NCI-H1417 treated with DMSO at 0.1 percent for 48 hours (cell line): ENCODE measurements at regions not wholly inside any gene's neighbourhood (a gene's known extent, or its start where the extent isn't known, plus 50 kb on each side); places are given as distances from the start of the nearest gene placed in this dataset.

Source experiments
- DNase-seq: peaks from one replicate; lab custom pipeline; 2025; lab: John Stamatoyannopoulos, UW

- DNase-seq, result no peak
Observed at GRCh38 chr5:123811831-123812230, 299.9 kb downstream of the CSNK1G3 start.

- no peak for DNase-seq
Observed at GRCh38 chr5:123810746-123811340, 298.9 kb downstream of the CSNK1G3 start.

GRCh38 chr5:123810253-123810652, 298.3 kb downstream of the CSNK1G3 start:
- DNase-seq, result peak; percentile 31

GRCh38 chr5:123809594-123810221, 297.7 kb downstream of the CSNK1G3 start:
- peak; percentile 96 for DNase-seq

- no peak for DNase-seq
Observed at GRCh38 chr5:123808461-123809380, 296.7 kb downstream of the CSNK1G3 start.

- DNase-seq, result peak; percentile 45
Observed at GRCh38 chr5:123807177-123807945, 295.4 kb downstream of the CSNK1G3 start.

- DNase-seq, result no peak
Observed at GRCh38 chr5:123806644-123807043, 294.7 kb downstream of the CSNK1G3 start.

GRCh38 chr5:123805300-123805699, 293.3 kb downstream of the CSNK1G3 start:
- no peak for DNase-seq

- no peak for DNase-seq
Observed at GRCh38 chr5:123803359-123803758, 291.4 kb downstream of the CSNK1G3 start.

- DNase-seq, result no peak
Observed at GRCh38 chr5:123802298-123802951, 290.4 kb downstream of the CSNK1G3 start.

- no peak for DNase-seq
Observed at GRCh38 chr5:123800640-123801039, 288.7 kb downstream of the CSNK1G3 start.

GRCh38 chr5:123795688-123796087, 283.7 kb downstream of the CSNK1G3 start:
- no peak for DNase-seq

GRCh38 chr5:123790226-123790625, 278.2 kb downstream of the CSNK1G3 start:
- no peak for DNase-seq

GRCh38 chr5:123787635-123788034, 275.7 kb downstream of the CSNK1G3 start:
- DNase-seq, result no peak

- DNase-seq, result no peak
Observed at GRCh38 chr5:123787136-123787535, 275.2 kb downstream of the CSNK1G3 start.

GRCh38 chr5:123786411-123786810, 274.4 kb downstream of the CSNK1G3 start:
- no peak for DNase-seq

- DNase-seq, result no peak
Observed at GRCh38 chr5:123785162-123786071, 273.4 kb downstream of the CSNK1G3 start.

- no peak for DNase-seq
Observed at GRCh38 chr5:123783421-123783820, 271.4 kb downstream of the CSNK1G3 start.

- DNase-seq, result no peak
Observed at GRCh38 chr5:123778641-123779040, 266.7 kb downstream of the CSNK1G3 start.

- no peak for DNase-seq
Observed at GRCh38 chr5:123776761-123777160, 264.8 kb downstream of the CSNK1G3 start.

GRCh38 chr5:123771715-123772114, 259.7 kb downstream of the CSNK1G3 start:
- no peak for DNase-seq
